GM23248 (cell line): ENCODE measurements at regions not wholly inside any gene's neighbourhood (a gene's known extent, or its start where the extent isn't known, plus 50 kb on each side); places are given as distances from the start of the nearest gene placed in this dataset.

Experiments used
- EZH2 ChIP-seq: fragments of 200-600 bp; sonication (generic); IDR thresholded peaks from 2 replicates; pipeline ENCODE4 v1.6.1; 2018; ENCODE audit warnings: antibody characterized with exemption, mild to moderate bottlenecking; ENCODE audit not compliant: insufficient read depth, poor library complexity, severe bottlenecking
- EZH2phosphoT487 ChIP-seq: fragments of 200-600 bp; sonication (generic); IDR thresholded peaks from 2 replicates; pipeline ENCODE4 v1.6.1; 2018; ENCODE audit warnings: antibody characterized with exemption, moderate library complexity, mild to moderate bottlenecking, low read depth; ENCODE audit not compliant: insufficient read depth

GRCh38 chr11:19652623-19653375 is 59.8 kb upstream of the NAV2 start:
- TF ChIP-seq EZH2phosphoT487 (no peak), EZH2 (no peak)
